Osteocyte (in vitro differentiated cells): ENCODE measurements at regions not wholly inside any gene's neighbourhood (a gene's known extent, or its start where the extent isn't known, plus 50 kb on each side); places are given as distances from the start of the nearest gene placed in this dataset.

Experiments used
- DNase-seq: peaks from one replicate; pipeline ENCODE4 v3.0.0; 2021; ENCODE audit warnings: mixed read lengths; ENCODE audit not compliant: unreplicated experiment; ENCODE audit errors: extremely low spot score
- H3K27ac Mint-ChIP-seq: one replicate; pipeline ENCODE4 v1.8.0; 2021; ENCODE audit warnings: mild to moderate bottlenecking, mixed read lengths; ENCODE audit not compliant: unreplicated experiment
- H3K27me3 Mint-ChIP-seq: one replicate; pipeline ENCODE4 v1.8.0; 2021; ENCODE audit warnings: mixed read lengths; ENCODE audit not compliant: unreplicated experiment
- H3K36me3 Mint-ChIP-seq: one replicate; pipeline ENCODE4 v1.8.0; 2021; ENCODE audit warnings: mixed read lengths; ENCODE audit not compliant: unreplicated experiment
- H3K4me1 Mint-ChIP-seq: one replicate; pipeline ENCODE4 v1.8.0; 2021; ENCODE audit warnings: mixed read lengths; ENCODE audit not compliant: unreplicated experiment
- H3K4me3 Mint-ChIP-seq: one replicate; pipeline ENCODE4 v1.8.0; 2021; ENCODE audit warnings: mild to moderate bottlenecking, moderate library complexity, mixed read lengths; ENCODE audit not compliant: unreplicated experiment
- H3K9me3 Mint-ChIP-seq: one replicate; pipeline ENCODE4 v1.8.0; 2021; ENCODE audit warnings: mixed read lengths; ENCODE audit not compliant: unreplicated experiment
- TF ChIP-seq, protein P1 (sequence below): fragments of 200-600 bp; sonication (generic); IDR thresholded peaks from 2 replicates; pipeline ENCODE4 v1.5.0; 2021; ENCODE audit warnings: antibody characterized with exemption, mild to moderate bottlenecking, moderate library complexity

DNA sequence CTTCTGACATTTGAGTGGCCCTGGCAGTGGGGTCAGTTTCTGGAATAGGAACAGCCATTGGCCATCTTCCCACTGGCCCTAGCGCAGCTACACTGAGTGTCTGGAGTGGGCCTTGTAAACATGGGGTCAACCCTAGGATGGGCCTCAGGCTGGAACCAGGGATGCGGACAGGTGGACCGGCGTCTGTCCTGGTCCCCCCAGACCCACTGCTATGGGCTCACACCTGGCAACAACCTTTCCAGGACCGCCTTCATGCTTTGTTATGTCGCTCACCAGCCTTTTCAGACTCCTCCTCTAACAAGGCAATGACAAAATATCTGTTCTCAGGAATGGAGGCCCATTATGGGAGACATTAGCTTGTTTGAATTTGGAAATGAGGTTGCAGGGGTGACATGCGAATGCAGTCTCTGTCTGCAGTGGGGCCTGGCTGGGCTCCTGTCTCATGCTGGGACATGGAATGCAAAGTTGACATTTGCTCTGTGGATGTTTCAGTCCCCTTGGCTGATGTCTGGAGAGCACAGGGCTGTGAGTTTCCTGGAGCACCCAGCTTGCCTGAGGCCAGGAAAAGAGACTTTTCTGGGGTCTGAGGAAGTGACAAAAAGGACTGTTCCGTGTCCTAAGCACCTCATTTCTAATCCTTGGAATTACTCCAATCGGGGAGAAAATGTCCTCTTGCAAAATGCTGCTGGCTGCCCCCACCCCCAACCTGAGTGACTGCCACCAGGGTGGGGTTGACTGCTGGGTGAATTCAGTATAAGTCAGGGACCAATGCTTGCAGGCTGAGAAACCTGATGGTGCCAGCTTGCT, 98.7 kb upstream of the PMEPA1 start:
- H3K9me3 Mint-ChIP-seq: no peaks in the 10 kb centered on the region
- TF ChIP-seq, protein P1, sequence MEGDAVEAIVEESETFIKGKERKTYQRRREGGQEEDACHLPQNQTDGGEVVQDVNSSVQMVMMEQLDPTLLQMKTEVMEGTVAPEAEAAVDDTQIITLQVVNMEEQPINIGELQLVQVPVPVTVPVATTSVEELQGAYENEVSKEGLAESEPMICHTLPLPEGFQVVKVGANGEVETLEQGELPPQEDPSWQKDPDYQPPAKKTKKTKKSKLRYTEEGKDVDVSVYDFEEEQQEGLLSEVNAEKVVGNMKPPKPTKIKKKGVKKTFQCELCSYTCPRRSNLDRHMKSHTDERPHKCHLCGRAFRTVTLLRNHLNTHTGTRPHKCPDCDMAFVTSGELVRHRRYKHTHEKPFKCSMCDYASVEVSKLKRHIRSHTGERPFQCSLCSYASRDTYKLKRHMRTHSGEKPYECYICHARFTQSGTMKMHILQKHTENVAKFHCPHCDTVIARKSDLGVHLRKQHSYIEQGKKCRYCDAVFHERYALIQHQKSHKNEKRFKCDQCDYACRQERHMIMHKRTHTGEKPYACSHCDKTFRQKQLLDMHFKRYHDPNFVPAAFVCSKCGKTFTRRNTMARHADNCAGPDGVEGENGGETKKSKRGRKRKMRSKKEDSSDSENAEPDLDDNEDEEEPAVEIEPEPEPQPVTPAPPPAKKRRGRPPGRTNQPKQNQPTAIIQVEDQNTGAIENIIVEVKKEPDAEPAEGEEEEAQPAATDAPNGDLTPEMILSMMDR: no peak
- no peaks in the 10 kb centered on the region for H3K36me3 Mint-ChIP-seq
- no peak overlapping the region for H3K4me3 Mint-ChIP-seq
- no peak for DNase-seq
- peaks cover 39% of the 10 kb centered on the region for H3K27me3 Mint-ChIP-seq
- no peak overlapping the region for H3K27ac Mint-ChIP-seq
- peaks cover 21% of the 10 kb centered on the region for H3K4me1 Mint-ChIP-seq

GRCh38 chr20:57807401-57808263, 97.8 kb upstream of the PMEPA1 start:
- Mint-ChIP-seq H3K4me1 (peaks cover 21% of the 10 kb centered on the region), H3K9me3 (no peaks in the 10 kb centered on the region), H3K27me3 (peaks cover 39% of the 10 kb centered on the region), H3K27ac (no peak overlapping the region), H3K36me3 (no peaks in the 10 kb centered on the region), H3K4me3 (no peak overlapping the region)
- TF ChIP-seq, protein P1: no peak
- no peak for DNase-seq

DNA sequence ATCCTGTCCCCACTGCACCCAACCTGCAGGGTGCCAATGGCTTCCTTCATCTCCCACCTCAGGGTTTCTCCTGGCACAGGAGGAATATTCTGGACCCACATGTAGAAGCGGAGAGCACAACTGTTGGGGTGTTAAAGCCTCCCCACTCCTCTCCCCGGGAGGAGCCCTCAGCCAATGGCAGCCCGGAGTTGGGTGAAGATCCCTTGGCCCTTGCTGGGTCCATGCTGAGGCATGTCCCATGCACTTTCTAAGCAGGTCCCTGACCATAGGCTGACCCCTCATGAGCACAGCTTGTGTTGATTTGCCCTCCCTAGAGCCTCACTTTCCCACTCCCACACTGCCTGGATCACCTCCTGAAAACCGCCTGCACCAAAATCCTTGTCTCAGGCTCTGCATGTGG, 97.2 kb upstream of the PMEPA1 start:
- Mint-ChIP-seq H3K9me3 (no peaks in the 10 kb centered on the region), H3K36me3 (no peaks in the 10 kb centered on the region), H3K27ac (no peak overlapping the region), H3K4me1 (peaks cover 21% of the 10 kb centered on the region), H3K4me3 (no peak overlapping the region), H3K27me3 (peaks cover 41% of the 10 kb centered on the region)
- TF ChIP-seq, protein P1: no peak
- no peak for DNase-seq

DNA sequence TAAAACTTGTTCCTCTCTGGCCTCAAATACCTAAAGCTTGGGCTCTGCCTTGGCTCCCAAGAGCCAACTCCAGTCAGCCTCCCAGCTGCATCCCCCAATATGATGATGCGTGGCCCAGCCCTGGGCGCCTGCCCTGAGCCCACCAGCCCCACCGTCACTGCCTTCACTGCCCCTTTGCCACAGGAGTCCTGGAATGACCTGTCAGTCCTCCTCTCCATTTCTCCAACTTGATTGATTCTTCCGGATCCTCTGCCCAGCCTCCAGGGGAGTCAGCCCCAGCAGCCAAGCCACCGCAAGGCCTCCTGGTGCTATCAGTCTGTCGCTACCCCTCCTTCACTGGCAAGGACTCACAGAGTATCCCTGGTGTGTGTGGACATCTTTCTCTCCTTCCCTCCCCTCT, 96.7 kb upstream of the PMEPA1 start:
- Mint-ChIP-seq H3K27me3 (peaks cover 39% of the 10 kb centered on the region), H3K4me1 (peaks cover 19% of the 10 kb centered on the region)

More for the DNA sequence above, 96.7 kb upstream of the PMEPA1 start:
- Mint-ChIP-seq H3K27ac (no peak overlapping the region), H3K4me3 (no peak overlapping the region), H3K9me3 (no peaks in the 10 kb centered on the region), H3K36me3 (no peaks in the 10 kb centered on the region)
- TF ChIP-seq, protein P1: no peak
- no peak for DNase-seq
